Sigmoid colon (tissue), 6 donors: ENCODE measurements at regions not wholly inside any gene's neighbourhood (a gene's known extent, or its start where the extent isn't known, plus 50 kb on each side); places are given as distances from the start of the nearest gene placed in this dataset.

Experiments used
- DNase-seq: peaks from one replicate; pipeline ENCODE4 v3.0.0-alpha.2; 2019
- H3K27ac ChIP-seq, 4 donors: fragments of 200-600 bp; sonication (generic); one replicate each; pipeline ENCODE4 v1.5.1; 2016 to 2019; ENCODE audit warnings: mild to moderate bottlenecking in 1 of 4
- H3K27me3 ChIP-seq, 3 donors: fragments of 200-600 bp; sonication (generic); one replicate each; pipeline ENCODE4 v1.5.1; 2019; ENCODE audit warnings: mild to moderate bottlenecking in 1 of 3
- H3K36me3 ChIP-seq, 4 donors: fragments of 200-600 bp; sonication (generic); one replicate each; pipeline ENCODE4 v1.5.1; 2016 to 2019
- H3K4me1 ChIP-seq, 4 donors: fragments of 200-600 bp; sonication (generic); one replicate each; pipeline ENCODE4 v1.5.1; 2017 to 2019
- H3K4me3 ChIP-seq, 4 donors: fragments of 200-600 bp; sonication (generic); one replicate each; pipeline ENCODE4 v1.5.1; 2017 to 2019; ENCODE audit warnings: mild to moderate bottlenecking in 2 of 4, moderate library complexity in 1 of 4
- H3K9me3 ChIP-seq, 4 donors: fragments of 200-600 bp in 3 of 4; sonication (generic) in 3 of 4; one replicate each; pipeline versions ENCODE4 v1.5.1 to v1.6.1; 2013 to 2019
- EP300 ChIP-seq, 4 donors: sonication (generic); formaldehyde crosslinking; IDR thresholded peaks; one replicate each; pipeline ENCODE4 v1.6.1; 2017; ENCODE audit warnings: antibody characterized with exemption in 4 of 4
- POLR2A ChIP-seq, 2 donors: fragments of 450-650 bp; IDR thresholded peaks; one replicate each; pipeline ENCODE4 v1.6.1; 2016; ENCODE audit warnings: antibody characterized with exemption in 2 of 2, mild to moderate bottlenecking in 2 of 2, moderate library complexity in 2 of 2
- POLR2AphosphoS5 ChIP-seq, 4 donors: sonication (generic); formaldehyde crosslinking; IDR thresholded peaks; one replicate each; pipeline ENCODE4 v1.6.1; 2017; ENCODE audit warnings: antibody characterized with exemption in 4 of 4
- WGBS, 2 donors: extraction: QIAGEN DNeasy Blood & Tissue Kit; methylation state at CpG; one replicate each; pipeline ENCODE4 v1.1.7; 2013; 5-methylcytosine and 5-hydroxymethylcytosine counted together
- intact Hi-C: fragments of 100-400 bp; cut with DNase I; formaldehyde crosslinking; loops from one replicate; pipeline ENCODE4 v1.15.1; 2023
- TF ChIP-seq, protein P1 (sequence below), 4 experiments: fragments of 450-650 bp in 3 of 4; fragments of 200-600 bp in 1 of 4; IDR thresholded peaks; one replicate each; pipeline ENCODE4 v1.5.1; 2016 to 2019; ENCODE audit warnings: antibody characterized with exemption in 4 of 4, mild to moderate bottlenecking in 3 of 4, moderate library complexity in 2 of 4
- donor health status: healthy with polysubstance abuse.
- donor health status: healthy.

DNA sequence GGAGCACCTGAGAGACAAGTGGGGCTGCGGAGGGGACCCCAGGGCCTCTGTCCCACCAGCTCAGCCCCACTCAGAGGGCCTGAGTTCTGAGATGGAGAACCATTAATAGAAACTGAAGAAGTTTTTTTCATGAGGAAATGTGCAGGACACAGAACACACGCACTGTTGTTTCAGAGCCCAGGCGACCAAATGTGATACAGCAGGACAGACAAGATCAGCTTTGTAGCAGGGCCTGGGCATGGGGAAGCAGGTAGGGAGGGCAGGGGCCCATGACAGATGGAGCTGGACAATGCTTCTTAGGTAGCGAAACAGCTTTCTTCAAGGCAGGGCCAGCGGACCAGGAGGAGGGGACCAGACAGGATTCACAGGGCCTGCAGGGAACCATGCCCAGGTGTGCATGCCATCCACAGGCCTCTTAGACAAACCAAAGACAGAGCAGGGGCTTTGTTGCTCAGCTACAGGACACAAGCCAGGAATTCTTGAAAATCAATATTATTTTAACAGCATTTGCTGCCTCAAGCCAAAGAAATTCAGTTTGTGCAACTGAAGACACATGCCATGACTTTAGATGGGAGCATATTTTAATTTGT, 252.8 kb upstream of the GYPC start:
- H3K4me1 ChIP-seq, result no peaks in the 10 kb centered on the region
- H3K27ac ChIP-seq, result no peak overlapping the region
- H3K4me3 ChIP-seq, result no peak overlapping the region
- no peaks in the 10 kb centered on the region for H3K36me3 ChIP-seq
- intact Hi-C loops, result no loop called here
- no peak for DNase-seq
- WGBS, 2 donors, result 93 to 94% methylated on average over 5 of the region's 5 CpGs
- H3K9me3 ChIP-seq, result no peaks in the 10 kb centered on the region
- TF ChIP-seq POLR2AphosphoS5 (IDR thresholded peaks at IDR 0.05) (no peak), EP300 (IDR thresholded peaks at IDR 0.05) (no peak), POLR2A (IDR thresholded peaks at IDR 0.05) (no peak)
- TF ChIP-seq, protein P1, sequence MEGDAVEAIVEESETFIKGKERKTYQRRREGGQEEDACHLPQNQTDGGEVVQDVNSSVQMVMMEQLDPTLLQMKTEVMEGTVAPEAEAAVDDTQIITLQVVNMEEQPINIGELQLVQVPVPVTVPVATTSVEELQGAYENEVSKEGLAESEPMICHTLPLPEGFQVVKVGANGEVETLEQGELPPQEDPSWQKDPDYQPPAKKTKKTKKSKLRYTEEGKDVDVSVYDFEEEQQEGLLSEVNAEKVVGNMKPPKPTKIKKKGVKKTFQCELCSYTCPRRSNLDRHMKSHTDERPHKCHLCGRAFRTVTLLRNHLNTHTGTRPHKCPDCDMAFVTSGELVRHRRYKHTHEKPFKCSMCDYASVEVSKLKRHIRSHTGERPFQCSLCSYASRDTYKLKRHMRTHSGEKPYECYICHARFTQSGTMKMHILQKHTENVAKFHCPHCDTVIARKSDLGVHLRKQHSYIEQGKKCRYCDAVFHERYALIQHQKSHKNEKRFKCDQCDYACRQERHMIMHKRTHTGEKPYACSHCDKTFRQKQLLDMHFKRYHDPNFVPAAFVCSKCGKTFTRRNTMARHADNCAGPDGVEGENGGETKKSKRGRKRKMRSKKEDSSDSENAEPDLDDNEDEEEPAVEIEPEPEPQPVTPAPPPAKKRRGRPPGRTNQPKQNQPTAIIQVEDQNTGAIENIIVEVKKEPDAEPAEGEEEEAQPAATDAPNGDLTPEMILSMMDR (IDR thresholded peaks at IDR 0.05), result no peak
- no peaks in the 10 kb centered on the region for H3K27me3 ChIP-seq

DNA sequence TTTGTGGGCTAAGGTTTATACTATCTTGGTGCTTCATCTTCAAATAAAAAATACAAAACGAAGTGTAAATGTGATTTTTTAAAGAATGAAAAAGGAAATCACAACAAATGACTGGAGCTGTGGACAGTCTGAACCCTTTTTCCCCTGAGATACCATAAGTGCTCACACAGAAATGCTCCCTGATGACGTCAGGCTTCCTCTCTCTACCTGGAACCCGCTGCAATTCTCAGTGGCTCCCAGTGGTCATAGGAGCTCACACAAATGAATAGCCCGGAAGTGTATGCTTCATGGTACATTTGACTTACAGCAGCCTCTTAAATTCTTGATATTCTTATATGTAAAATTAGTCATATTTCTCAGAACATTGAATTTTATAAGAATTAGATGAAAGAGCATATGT, 249.7 kb upstream of the GYPC start:
- Histone ChIP-seq H3K27me3 (no peaks in the 10 kb centered on the region), H3K9me3 (no peaks in the 10 kb centered on the region), H3K4me1 (no peaks in the 10 kb centered on the region), H3K27ac (no peak overlapping the region), H3K36me3 (no peaks in the 10 kb centered on the region), H3K4me3 (no peak overlapping the region)
- intact Hi-C loops, result no loop called here
- no peak for TF ChIP-seq EP300 (IDR thresholded peaks at IDR 0.05)
- TF ChIP-seq POLR2A (IDR thresholded peaks at IDR 0.05), result no peak
- TF ChIP-seq POLR2AphosphoS5 (IDR thresholded peaks at IDR 0.05), result no peak
- TF ChIP-seq, protein P1 (IDR thresholded peaks at IDR 0.05), result no peak
- WGBS, 2 donors, result 75 to 83% methylated on average over 4 of the region's 4 CpGs
- no peak for DNase-seq

DNA sequence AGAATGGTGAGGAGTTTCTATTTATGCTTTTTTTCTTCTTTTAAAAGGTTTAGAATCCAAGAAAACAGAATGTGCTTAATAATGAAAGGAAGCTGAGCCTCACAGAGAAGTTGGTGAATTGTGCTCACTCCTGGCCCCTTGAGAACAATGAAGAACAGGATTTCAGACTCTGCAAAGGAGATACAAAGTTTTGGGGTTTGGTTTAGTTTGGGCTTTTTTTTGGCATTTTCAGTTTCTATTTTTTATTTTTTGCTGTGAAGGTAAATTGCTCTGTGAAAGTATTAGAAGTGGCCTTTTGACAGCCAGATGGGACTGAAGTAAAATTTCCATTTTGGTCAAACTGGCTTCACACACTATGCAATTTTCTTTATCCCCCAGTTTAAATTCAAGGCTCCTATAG, 247.3 kb upstream of the GYPC start:
- H3K27ac ChIP-seq, result no peak overlapping the region
- H3K9me3 ChIP-seq, result no peaks in the 10 kb centered on the region
- TF ChIP-seq POLR2A (IDR thresholded peaks at IDR 0.05) (no peak), POLR2AphosphoS5 (IDR thresholded peaks at IDR 0.05) (no peak), EP300 (IDR thresholded peaks at IDR 0.05) (no peak)
- TF ChIP-seq, protein P1 (IDR thresholded peaks at IDR 0.05), result no peak
- H3K36me3 ChIP-seq, result no peaks in the 10 kb centered on the region
- no peak for DNase-seq
- no peak overlapping the region for H3K4me3 ChIP-seq
- H3K4me1 ChIP-seq, result no peaks in the 10 kb centered on the region
- no peaks in the 10 kb centered on the region for H3K27me3 ChIP-seq
- intact Hi-C loops, result no loop called here

DNA sequence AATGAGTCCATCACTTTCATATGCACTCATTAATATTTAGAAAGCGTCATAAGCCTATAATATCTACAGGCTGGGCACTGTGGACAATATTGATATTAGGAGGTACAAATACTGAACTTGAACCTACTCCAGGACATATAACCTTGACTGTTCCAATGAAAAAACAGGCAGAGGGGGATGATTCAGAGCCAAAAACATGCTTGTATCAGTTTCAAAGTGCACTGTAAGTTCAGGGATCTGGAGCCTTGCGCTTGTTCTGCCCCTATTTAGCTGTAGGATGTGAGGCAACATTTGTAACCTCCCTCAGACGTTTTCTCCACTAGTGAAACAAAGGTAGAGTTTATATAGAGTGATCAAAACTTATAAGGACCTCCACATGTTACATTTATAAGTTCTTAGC, 246.1 kb upstream of the GYPC start:
- 33 to 68% methylated on average over 3 of the region's 3 CpGs for WGBS, 2 donors
- no peaks in the 10 kb centered on the region for H3K27me3 ChIP-seq
- no peaks in the 10 kb centered on the region for H3K36me3 ChIP-seq
- TF ChIP-seq EP300 (IDR thresholded peaks at IDR 0.05) (no peak), POLR2AphosphoS5 (IDR thresholded peaks at IDR 0.05) (no peak), POLR2A (IDR thresholded peaks at IDR 0.05) (no peak)
- TF ChIP-seq, protein P1 (IDR thresholded peaks at IDR 0.05), result no peak
- no peaks in the 10 kb centered on the region for H3K4me1 ChIP-seq
- intact Hi-C loops, result no loop called here
- H3K27ac ChIP-seq, result no peak overlapping the region
- H3K4me3 ChIP-seq, result no peak overlapping the region
- no peak for DNase-seq
- H3K9me3 ChIP-seq, result no peaks in the 10 kb centered on the region

DNA sequence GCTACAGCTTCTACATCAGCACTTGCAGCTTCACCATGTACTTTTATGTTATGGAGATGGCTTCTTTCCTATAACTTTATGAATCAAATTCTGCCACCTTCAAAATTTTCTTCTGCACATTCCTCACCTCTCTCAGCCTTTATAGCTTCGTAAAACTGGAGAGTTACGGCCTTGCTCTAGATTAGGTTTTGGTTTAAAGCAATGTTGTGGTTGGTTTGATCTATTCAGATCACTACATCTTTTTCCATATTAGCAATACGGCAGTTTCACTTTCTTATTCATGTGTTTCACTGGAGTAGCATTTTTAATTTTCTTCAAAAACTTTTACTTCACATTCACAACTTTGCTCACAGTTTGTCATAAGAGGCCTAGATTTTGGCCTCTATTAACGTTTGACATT, 242.9 kb upstream of the GYPC start:
- no peak for DNase-seq
- no peak overlapping the region for H3K4me3 ChIP-seq
- no peak overlapping the region for H3K27ac ChIP-seq
- TF ChIP-seq, protein P1 (IDR thresholded peaks at IDR 0.05), result no peak
- TF ChIP-seq POLR2AphosphoS5 (IDR thresholded peaks at IDR 0.05), result no peak
- no peak for TF ChIP-seq EP300 (IDR thresholded peaks at IDR 0.05)
- no peak for TF ChIP-seq POLR2A (IDR thresholded peaks at IDR 0.05)
- H3K36me3 ChIP-seq, result no peaks in the 10 kb centered on the region
- no peaks in the 10 kb centered on the region for H3K9me3 ChIP-seq
- 58 to 76% methylated on average over 4 of the region's 4 CpGs for WGBS, 2 donors
- H3K4me1 ChIP-seq, result no peaks in the 10 kb centered on the region
- intact Hi-C loops, result no loop called here
- no peaks in the 10 kb centered on the region for H3K27me3 ChIP-seq
